Peyer's patch (tissue), 4 donors: ENCODE measurements at regions not wholly inside any gene's neighbourhood (a gene's known extent, or its start where the extent isn't known, plus 50 kb on each side); places are given as distances from the start of the nearest gene placed in this dataset.

Source experiments
- POLR2A ChIP-seq, 2 donors: fragments of 450-650 bp; IDR thresholded peaks; one replicate each; pipeline ENCODE4 v1.5.1; 2017; ENCODE audit warnings: antibody characterized with exemption in 2 of 2, mild to moderate bottlenecking in 2 of 2, moderate library complexity in 2 of 2
- TF ChIP-seq, protein P1 (sequence below), 6 experiments: fragments of 450-650 bp in 4 of 6; fragments of 200-600 bp in 2 of 6; sonication (generic) in 1 of 6; IDR thresholded peaks; one replicate each; pipeline ENCODE4 v1.5.1; 2017 to 2019; ENCODE audit warnings: antibody characterized with exemption in 6 of 6, mild to moderate bottlenecking in 3 of 6, moderate library complexity in 1 of 6

GRCh38 chr6:6390849-6391602 lies 70.6 kb upstream of the F13A1 start:
- TF ChIP-seq, protein P1, sequence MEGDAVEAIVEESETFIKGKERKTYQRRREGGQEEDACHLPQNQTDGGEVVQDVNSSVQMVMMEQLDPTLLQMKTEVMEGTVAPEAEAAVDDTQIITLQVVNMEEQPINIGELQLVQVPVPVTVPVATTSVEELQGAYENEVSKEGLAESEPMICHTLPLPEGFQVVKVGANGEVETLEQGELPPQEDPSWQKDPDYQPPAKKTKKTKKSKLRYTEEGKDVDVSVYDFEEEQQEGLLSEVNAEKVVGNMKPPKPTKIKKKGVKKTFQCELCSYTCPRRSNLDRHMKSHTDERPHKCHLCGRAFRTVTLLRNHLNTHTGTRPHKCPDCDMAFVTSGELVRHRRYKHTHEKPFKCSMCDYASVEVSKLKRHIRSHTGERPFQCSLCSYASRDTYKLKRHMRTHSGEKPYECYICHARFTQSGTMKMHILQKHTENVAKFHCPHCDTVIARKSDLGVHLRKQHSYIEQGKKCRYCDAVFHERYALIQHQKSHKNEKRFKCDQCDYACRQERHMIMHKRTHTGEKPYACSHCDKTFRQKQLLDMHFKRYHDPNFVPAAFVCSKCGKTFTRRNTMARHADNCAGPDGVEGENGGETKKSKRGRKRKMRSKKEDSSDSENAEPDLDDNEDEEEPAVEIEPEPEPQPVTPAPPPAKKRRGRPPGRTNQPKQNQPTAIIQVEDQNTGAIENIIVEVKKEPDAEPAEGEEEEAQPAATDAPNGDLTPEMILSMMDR (IDR thresholded peaks at IDR 0.05), result no peak
- no peak for TF ChIP-seq POLR2A (IDR thresholded peaks at IDR 0.05)
